NCI-H82 treated with DMSO at 0.1 percent for 48 hours (cell line): ENCODE measurements at regions not wholly inside any gene's neighbourhood (a gene's known extent, or its start where the extent isn't known, plus 50 kb on each side); places are given as distances from the start of the nearest gene placed in this dataset.

Source experiments
- DNase-seq: peaks from one replicate; lab custom pipeline; 2025; ENCODE audit not compliant: unreplicated experiment; lab: John Stamatoyannopoulos, UW

- no peak for DNase-seq
Measured at GRCh38 chr6:22457996-22458395, 111.4 kb upstream of the HDGFL1 start.

- DNase-seq = peak; percentile 67
Measured at GRCh38 chr6:22466665-22467245, 102.6 kb upstream of the HDGFL1 start.

GRCh38 chr6:22467645-22468044 is 101.7 kb upstream of the HDGFL1 start:
- no peak for DNase-seq

- DNase-seq = no peak
Measured at GRCh38 chr6:22468256-22468965, 101.0 kb upstream of the HDGFL1 start.

GRCh38 chr6:22470454-22471131 is 98.8 kb upstream of the HDGFL1 start:
- DNase-seq = no peak

GRCh38 chr6:22471132-22471690 is 98.2 kb upstream of the HDGFL1 start:
- DNase-seq = no peak

DNA sequence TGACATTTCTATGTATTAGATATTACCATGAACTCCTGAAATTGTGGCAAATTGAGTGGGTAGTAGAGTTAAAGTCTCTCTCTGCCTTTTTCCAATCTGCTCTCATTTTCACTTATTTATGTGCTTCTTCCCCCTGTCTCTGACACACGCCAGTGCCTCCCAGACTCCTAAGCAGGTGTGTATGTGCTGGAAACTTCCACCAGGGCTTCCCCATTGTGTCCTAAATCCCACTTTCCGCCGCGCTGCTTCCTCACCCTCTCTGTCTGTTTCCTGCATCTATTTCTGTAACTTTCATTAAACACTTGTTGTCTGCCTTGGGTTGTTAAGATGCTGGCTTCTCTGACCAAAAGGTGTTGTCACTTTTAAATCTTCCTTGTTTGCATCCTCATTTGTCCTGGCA is 97.6 kb upstream of the HDGFL1 start:
- DNase-seq = no peak

GRCh38 chr6:22473991-22474682 is 95.2 kb upstream of the HDGFL1 start:
- no peak for DNase-seq

DNA sequence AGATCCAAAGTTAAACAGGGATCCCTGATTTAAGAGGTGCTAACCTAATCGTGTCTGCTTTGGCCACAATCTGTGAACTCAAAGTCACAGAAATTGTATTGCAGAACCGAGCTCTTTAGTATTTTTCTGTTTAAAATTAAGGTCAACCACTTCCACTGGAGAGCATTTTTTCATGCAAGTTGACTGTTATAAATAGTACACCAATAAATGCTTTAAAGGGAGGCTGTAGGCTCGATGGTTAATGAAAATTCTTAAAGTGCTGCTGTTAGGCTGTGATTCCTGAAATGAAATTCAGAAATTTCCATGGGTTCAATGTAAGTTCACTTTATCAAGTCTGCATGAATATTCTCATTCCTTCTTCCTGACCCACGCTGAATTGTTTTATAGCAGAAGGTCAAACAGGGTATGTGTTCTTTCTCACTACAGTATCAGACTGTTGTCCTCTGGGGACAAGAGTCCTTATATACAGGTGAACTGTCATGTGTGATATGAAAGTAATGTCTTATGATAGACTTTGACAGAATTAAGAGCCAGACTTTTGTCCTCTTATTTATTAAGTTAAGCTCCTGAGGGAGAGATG is 92.5 kb upstream of the HDGFL1 start:
- DNase-seq = no peak

- no peak for DNase-seq
Measured at GRCh38 chr6:22497276-22497675, 72.1 kb upstream of the HDGFL1 start.

- DNase-seq = no peak
Measured at GRCh38 chr6:22499815-22500214, 69.6 kb upstream of the HDGFL1 start.

DNA sequence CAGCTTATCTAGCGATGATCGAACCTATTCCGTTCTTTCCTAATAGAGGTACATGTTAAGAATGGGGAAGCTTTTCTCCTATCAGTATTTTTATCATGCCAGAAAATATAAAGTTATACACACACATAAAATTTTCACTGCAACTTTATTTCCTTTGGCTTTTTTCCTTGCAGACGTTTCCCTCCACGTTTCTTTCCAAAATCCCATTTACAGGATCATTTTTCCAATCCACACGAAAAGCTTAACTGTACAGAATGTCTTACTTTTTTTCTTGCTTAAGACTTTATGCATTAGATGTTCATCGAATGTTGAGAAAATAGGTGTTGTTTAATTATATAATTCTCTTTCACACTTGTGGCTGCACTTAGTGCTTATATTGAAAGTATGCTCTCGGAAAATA is 62.9 kb upstream of the HDGFL1 start:
- DNase-seq = no peak

- no peak for DNase-seq
Measured at GRCh38 chr6:22512686-22513427, 56.5 kb upstream of the HDGFL1 start.

- DNase-seq = no peak
Measured at GRCh38 chr6:22513667-22514066, 55.7 kb upstream of the HDGFL1 start.

- no peak for DNase-seq
Measured at GRCh38 chr6:22519237-22519636, 50.1 kb upstream of the HDGFL1 start.
